ENCODE measurements at regions not wholly inside any gene's neighbourhood (a gene's known extent, or its start where the extent isn't known, plus 50 kb on each side); places are given as distances from the start of the nearest gene placed in this dataset.

DNA sequence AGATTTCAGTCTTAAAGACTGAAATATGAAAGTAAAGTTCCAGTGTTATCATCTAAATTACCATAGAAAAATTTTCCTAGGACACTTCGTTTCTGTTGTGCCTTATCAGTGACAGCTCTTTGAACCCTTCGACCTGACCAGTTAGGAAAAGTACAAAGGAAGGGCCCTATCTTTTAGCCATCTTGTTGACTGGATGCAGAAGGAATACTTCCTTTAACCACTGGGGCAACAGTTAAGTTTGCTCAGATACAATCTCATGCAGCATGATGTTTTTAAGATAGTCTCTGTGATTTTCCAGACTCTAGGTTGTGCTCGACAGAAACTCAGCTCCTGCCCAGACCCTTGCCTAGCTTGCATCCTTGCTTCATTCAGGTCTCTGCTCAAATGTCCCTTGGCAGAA lies 210.5 kb upstream of the RPS6KA3 start:
- DNase-seq (ENCODE audit: low read depth, low spot score), result no peak

DNA sequence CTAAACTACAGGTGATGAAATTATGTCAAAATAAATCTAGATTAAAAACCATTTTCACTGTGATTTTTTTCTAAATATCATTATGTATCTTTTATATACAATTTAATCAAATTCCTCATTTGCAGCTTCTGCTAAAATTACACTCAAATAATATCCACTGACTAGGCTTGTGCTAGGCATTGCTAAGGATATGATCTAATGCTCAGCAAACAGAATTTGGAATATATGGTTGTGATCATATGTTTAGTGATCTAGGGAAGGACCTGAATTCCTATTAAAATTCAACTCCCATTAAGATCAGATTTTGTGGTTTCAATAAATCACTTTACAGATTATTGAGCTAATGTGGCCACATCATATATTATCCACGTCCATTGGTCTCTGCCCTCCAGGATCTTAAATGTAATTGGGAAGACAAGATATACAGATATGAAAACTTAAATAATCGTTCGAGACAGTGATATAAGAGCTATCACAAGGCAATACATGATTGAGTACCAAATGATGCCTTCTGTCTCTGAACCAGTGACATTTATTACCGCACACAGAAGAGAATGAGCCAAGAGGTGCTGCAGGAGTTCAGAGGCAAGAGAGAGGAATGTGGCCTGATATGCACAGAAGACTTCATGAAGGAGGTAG lies 206.0 kb upstream of the RPS6KA3 start:
- no peak for DNase-seq (ENCODE audit: low read depth, low spot score)

DNA sequence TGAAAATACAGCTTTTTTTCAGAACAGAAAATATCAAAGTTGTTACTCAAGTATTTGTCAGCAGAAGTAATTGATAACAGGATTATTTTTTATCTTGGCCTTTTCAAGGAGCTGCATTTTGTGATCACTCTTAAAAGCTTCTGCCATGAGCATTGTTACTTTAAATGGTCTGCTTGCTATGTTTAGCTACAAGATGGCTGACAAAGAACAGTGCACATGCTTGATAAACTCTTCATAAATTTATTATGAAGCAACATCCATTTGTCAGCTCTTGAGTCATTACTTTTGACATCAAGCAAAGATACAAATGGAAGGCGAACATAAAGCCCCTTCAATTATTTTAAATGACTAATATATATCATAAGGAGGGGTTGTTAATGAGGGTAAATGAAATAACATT lies 205.4 kb upstream of the RPS6KA3 start:
- DNase-seq (ENCODE audit: low read depth, low spot score), result no peak

GRCh38 chrX:20471483-20471882 lies 204.8 kb upstream of the RPS6KA3 start:
- no peak for DNase-seq (ENCODE audit: low read depth, low spot score)

DNA sequence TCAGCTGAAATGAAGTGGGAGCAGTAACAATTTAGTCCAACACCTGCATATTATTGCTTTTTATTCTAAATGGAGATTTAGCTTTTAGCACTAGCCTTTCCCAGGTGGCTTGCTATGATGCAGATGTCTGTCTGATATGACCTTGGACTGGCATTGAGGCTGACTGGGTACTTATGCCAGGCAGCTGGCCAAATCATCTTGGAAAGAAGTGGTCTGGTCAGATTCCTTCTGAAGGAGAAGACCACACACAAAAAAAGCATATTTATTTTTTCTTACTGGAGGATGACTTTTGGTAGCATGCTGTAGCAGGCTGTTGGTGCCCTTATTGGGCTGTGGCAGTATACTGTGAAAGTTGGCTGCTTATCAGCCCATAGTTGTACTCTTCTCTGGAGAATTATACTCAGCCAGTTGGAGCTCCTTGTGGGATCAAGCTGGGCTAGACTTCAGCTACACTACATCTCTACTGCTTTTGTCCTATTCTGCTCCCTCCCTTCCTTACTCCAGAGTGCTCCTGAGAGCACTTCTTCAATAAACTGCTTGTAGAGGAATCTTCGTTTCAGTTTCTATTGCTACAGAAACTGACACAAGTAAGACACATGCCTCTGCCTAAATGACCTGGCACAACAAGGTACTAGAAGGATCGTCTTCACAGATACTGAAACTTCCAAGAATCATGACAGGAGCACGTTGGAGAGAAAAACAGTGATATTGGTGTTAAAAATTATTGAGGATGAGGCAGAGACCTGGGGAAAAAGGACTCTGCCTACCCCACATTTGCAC lies 196.8 kb upstream of the RPS6KA3 start:
- no peak for DNase-seq (ENCODE audit: low read depth, low spot score)

DNA sequence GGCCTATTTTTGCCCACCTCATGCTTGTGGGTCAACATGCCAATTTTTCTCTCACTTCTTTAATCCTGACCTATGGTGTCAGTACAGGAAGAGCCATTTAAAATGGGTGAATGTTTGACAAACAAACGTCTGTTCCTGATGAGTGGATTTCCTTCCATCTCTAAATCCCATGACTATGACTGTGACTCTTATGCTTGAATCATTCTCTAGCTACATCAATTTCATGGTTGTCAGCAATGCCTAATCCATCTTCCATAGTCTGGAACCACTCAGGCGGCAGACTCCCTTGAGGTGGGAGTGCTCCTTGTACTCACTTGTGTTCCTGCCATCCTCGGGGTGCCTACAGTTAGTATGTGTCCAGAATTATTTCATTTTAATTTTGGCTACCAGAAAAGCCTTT lies 194.9 kb upstream of the RPS6KA3 start:
- no peak for DNase-seq (ENCODE audit: low read depth, low spot score)

DNA sequence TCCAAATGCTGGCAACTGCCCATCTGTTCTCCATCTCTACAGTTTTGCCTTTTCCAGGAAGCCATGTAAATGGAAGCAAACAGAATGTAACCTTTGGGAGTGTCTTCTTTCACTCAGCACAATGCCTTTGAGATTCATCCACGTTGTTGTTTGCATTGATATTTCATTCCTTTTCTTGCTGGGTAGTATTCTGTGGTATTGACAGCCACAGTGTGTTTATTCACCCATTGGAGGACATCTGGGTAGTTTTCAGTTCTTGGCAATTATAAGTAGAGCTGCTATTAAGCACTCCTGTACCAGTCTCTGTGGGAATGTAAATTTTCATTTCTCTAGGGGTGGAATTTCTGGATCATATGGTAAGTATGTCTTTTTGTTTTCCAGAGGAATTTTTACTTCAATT lies 194.3 kb upstream of the RPS6KA3 start:
- DNase-seq (ENCODE audit: low read depth, low spot score), result no peak

GRCh38 chrX:20459410-20460350 lies 193.0 kb upstream of the RPS6KA3 start:
- DNase-seq (ENCODE audit: low read depth, low spot score), result no peak

GRCh38 chrX:20456971-20457370 lies 190.3 kb upstream of the RPS6KA3 start:
- DNase-seq (ENCODE audit: low read depth, low spot score), result no peak

- no peak for DNase-seq (ENCODE audit: low read depth, low spot score)
Observed at GRCh38 chrX:20455001-20455400, 188.3 kb upstream of the RPS6KA3 start.

GRCh38 chrX:20454117-20454516 lies 187.4 kb upstream of the RPS6KA3 start:
- no peak for DNase-seq (ENCODE audit: low read depth, low spot score)

- no peak for DNase-seq (ENCODE audit: low read depth, low spot score)
Observed at GRCh38 chrX:20452487-20452886, 185.8 kb upstream of the RPS6KA3 start.

DNA sequence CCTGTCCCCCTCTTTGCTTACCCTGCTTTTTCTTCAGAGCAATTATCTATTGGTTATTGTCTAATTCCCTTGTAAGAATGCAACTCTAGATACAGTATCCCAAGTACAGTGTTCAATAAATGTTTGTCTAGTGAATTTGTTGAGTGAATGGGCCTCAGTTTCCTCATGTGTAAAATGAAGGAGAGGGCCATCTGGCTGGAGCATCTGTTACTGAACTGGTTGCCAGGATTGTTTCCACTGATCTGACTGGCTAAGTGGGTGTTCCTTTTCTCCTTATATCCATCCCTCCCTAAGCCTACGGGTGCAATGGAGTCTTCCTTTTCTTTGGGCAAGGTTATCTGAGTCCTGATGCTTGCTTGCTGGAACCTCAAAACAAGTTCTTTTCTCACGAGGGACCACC lies 185.2 kb upstream of the RPS6KA3 start:
- no peak for DNase-seq (ENCODE audit: low read depth, low spot score)

GRCh38 chrX:20445109-20445508 lies 178.4 kb upstream of the RPS6KA3 start:
- no peak for DNase-seq (ENCODE audit: low read depth, low spot score)

- DNase-seq (ENCODE audit: low read depth, low spot score), result peak; percentile 63
Observed at GRCh38 chrX:20442597-20442996, 175.9 kb upstream of the RPS6KA3 start.

GRCh38 chrX:20441123-20441522 lies 174.4 kb upstream of the RPS6KA3 start:
- no peak for DNase-seq (ENCODE audit: low read depth, low spot score)

GRCh38 chrX:20438871-20439526 lies 172.3 kb upstream of the RPS6KA3 start:
- DNase-seq (ENCODE audit: low read depth, low spot score), result no peak

DNA sequence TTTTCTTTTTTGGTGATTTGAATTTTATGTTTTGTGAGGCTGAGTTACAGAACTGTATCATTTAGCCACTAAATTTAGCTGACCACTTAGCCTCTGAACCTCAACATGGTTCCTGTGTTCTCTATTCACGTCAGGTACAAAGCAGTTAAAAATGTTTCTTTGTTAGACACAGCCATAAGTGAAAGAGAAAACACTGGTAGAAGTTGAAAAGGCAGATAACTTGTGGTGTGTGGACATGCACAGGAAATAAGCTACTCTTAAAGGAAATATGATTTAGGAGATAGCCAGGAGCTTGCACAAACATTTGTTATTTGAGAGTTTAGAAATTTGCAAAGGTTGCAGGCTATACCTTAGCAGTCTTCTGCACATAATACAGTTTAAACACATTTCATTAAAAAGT lies 171.0 kb upstream of the RPS6KA3 start:
- DNase-seq (ENCODE audit: low read depth, low spot score), result no peak

GRCh38 chrX:20435913-20436312 lies 169.2 kb upstream of the RPS6KA3 start:
- DNase-seq (ENCODE audit: low read depth, low spot score), result no peak

DNA sequence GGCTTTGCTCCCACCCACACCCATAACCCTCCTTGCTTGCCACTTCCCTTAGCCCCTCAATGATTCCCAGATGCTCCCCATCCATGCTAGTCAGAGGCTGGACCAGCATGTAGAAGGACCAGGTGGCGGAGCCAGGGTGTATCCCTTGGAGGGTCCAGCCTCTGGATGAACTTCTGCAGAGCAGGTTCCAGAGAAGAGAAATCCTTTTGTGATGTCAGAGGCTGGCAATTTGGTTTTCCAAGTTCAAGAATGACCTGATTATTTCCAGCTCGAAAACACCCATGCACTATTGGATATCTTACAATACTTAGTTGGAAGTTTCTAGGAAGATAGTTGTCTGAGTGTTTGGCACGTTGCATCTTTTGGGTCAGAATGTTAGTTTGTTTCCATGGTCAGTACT lies 168.3 kb upstream of the RPS6KA3 start:
- DNase-seq (ENCODE audit: low read depth, low spot score), result no peak

GRCh38 chrX:20433388-20433775 lies 166.7 kb upstream of the RPS6KA3 start:
- no peak for DNase-seq (ENCODE audit: low read depth, low spot score)
